ENCODE measurements at regions not wholly inside any gene's neighbourhood (a gene's known extent, or its start where the extent isn't known, plus 50 kb on each side); places are given as distances from the start of the nearest gene placed in this dataset.

DNA sequence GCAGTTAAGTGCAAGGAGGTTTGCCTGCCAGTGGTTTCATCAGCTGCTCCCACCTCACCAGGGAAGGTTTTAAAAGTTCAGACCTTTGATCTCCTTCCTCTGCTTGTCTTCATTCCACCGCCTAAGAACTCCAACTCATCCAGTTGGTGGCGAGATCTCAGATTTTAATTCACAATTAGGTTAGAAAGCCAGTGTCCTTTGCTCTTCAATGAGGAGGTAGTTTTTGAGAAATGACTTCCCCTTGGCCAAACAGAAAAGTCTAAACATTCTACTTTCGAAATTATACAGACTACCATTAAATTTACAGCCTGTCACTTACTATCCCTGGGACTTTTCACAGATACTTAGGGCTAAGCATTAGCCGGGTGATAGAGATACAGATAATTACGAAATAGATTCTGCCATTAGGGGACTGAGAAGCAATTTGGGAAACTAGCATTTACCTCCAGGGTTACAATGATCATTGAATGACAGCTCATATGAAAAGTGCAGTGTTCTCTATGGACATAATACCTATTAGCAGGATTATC, 513.4 kb upstream of the GHITM start:
- TF ChIP-seq, protein P1, sequence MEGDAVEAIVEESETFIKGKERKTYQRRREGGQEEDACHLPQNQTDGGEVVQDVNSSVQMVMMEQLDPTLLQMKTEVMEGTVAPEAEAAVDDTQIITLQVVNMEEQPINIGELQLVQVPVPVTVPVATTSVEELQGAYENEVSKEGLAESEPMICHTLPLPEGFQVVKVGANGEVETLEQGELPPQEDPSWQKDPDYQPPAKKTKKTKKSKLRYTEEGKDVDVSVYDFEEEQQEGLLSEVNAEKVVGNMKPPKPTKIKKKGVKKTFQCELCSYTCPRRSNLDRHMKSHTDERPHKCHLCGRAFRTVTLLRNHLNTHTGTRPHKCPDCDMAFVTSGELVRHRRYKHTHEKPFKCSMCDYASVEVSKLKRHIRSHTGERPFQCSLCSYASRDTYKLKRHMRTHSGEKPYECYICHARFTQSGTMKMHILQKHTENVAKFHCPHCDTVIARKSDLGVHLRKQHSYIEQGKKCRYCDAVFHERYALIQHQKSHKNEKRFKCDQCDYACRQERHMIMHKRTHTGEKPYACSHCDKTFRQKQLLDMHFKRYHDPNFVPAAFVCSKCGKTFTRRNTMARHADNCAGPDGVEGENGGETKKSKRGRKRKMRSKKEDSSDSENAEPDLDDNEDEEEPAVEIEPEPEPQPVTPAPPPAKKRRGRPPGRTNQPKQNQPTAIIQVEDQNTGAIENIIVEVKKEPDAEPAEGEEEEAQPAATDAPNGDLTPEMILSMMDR (IDR thresholded peaks at IDR 0.05; ENCODE audit: low read depth, low read length), result no peak
- no peak for TF ChIP-seq EZH2phosphoT487 (IDR thresholded peaks at IDR 0.05; ENCODE audit: low read depth)
